ENCODE measurements at regions not wholly inside any gene's neighbourhood (a gene's known extent, or its start where the extent isn't known, plus 50 kb on each side); places are given as distances from the start of the nearest gene placed in this dataset.
"Not testable (repeated sequence)": the region's sequence is repeated elsewhere in the genome, so short reads cannot be mapped to it uniquely, and the experiment has no call there.

- Mint-ChIP-seq H3K36me3 (ENCODE audit: low read depth) (no peaks in the 10 kb centered on the region), H3K4me3 (no peak overlapping the region), H3K27ac (ENCODE audit: unreplicated experiment) (no peak overlapping the region), H3K4me1 (no peaks in the 10 kb centered on the region), H3K27me3 (ENCODE audit: low read depth) (no peaks in the 10 kb centered on the region), H3K9me3 (peaks cover 4% of the 10 kb centered on the region)
- TF ChIP-seq, protein P1, sequence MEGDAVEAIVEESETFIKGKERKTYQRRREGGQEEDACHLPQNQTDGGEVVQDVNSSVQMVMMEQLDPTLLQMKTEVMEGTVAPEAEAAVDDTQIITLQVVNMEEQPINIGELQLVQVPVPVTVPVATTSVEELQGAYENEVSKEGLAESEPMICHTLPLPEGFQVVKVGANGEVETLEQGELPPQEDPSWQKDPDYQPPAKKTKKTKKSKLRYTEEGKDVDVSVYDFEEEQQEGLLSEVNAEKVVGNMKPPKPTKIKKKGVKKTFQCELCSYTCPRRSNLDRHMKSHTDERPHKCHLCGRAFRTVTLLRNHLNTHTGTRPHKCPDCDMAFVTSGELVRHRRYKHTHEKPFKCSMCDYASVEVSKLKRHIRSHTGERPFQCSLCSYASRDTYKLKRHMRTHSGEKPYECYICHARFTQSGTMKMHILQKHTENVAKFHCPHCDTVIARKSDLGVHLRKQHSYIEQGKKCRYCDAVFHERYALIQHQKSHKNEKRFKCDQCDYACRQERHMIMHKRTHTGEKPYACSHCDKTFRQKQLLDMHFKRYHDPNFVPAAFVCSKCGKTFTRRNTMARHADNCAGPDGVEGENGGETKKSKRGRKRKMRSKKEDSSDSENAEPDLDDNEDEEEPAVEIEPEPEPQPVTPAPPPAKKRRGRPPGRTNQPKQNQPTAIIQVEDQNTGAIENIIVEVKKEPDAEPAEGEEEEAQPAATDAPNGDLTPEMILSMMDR (conservative IDR thresholded peaks at IDR 0.05): no peak
- no peak for DNase-seq (ENCODE audit: low read depth, low spot score)
Measured at GRCh38 chr4:30028826-30029225, 691.3 kb upstream of the PCDH7 start.

DNA sequence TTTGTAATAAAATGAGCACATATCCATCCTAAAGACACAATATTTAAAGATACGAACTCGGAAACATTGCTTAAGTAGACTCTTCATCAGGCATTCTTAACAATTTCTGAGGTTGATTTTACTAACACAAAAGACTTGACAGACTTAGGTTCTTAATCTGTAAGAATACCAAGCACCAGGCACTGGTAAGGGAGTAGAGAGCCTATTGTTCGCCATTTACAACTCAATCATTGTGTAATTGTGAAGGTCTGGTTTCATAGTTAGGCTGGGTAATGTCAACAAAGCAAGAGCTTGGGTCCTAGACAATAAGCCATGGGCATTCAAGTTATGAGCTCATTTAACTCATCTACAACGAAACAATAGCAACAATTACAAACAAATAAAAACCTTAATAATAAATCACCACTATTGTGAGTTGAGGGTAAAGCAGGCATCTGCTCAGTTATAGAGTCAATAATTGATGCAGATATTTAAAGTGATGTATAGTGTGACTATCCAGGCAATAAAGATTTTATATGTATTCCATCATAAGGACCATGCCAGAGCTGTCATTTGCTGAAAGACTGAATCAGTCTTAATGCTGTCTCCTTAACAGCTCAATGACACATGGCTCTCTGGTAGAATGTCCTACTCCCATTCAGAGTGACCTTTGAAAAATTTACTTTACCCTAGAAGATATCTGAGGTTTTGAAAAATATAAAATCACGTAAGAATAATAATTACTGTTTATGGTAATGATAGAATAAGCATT, 664.0 kb upstream of the PCDH7 start:
- Mint-ChIP-seq H3K36me3 (ENCODE audit: low read depth) (no peaks in the 10 kb centered on the region), H3K9me3 (no peaks in the 10 kb centered on the region), H3K27me3 (ENCODE audit: low read depth) (no peaks in the 10 kb centered on the region), H3K4me3 (no peak overlapping the region), H3K27ac (ENCODE audit: unreplicated experiment) (no peak overlapping the region), H3K4me1 (no peaks in the 10 kb centered on the region)
- no peak for DNase-seq (ENCODE audit: low read depth, low spot score)
- TF ChIP-seq, protein P1 (conservative IDR thresholded peaks at IDR 0.05): no peak

DNA sequence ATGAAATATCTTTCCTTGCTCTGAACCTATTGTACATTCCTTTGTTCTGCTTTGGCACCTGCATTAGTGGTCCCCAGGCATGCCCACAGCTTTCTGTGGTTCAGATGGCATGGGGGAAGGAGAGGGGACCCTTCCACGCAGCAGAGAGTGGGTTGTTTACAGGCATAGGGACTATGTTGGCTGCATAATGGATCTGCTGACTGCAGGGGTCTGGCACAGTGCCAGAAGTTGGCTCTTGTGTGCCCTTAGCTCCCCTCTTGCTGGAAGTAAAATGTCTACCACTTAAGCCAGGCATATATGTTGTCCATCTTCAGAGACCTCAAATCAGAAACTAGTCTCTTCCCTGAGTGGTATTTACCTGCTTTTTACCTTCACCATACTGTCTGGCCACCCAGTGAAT, 651.9 kb upstream of the PCDH7 start:
- no peak overlapping the region for H3K4me3 Mint-ChIP-seq
- no peaks in the 10 kb centered on the region for H3K27me3 Mint-ChIP-seq (ENCODE audit: low read depth)
- DNase-seq (ENCODE audit: low read depth, low spot score): no peak
- H3K36me3 Mint-ChIP-seq (ENCODE audit: low read depth): no peaks in the 10 kb centered on the region
- TF ChIP-seq, protein P1 (conservative IDR thresholded peaks at IDR 0.05): no peak
- H3K27ac Mint-ChIP-seq (ENCODE audit: unreplicated experiment): no peak overlapping the region
- no peaks in the 10 kb centered on the region for H3K9me3 Mint-ChIP-seq
- no peaks in the 10 kb centered on the region for H3K4me1 Mint-ChIP-seq

GRCh38 chr4:30073011-30073710, 647.0 kb upstream of the PCDH7 start:
- Mint-ChIP-seq H3K4me1 (no peaks in the 10 kb centered on the region), H3K9me3 (peaks cover 7% of the 10 kb centered on the region), H3K27ac (ENCODE audit: unreplicated experiment) (peak overlapping the region; percentile 40), H3K27me3 (ENCODE audit: low read depth) (no peaks in the 10 kb centered on the region), H3K4me3 (no peak overlapping the region), H3K36me3 (ENCODE audit: low read depth) (no peaks in the 10 kb centered on the region)
- TF ChIP-seq, protein P1 (conservative IDR thresholded peaks at IDR 0.05): no peak
- no peak for DNase-seq (ENCODE audit: low read depth, low spot score)

- not testable (repeated sequence) for H3K27ac Mint-ChIP-seq (ENCODE audit: unreplicated experiment); H3K36me3 Mint-ChIP-seq (ENCODE audit: low read depth); H3K27me3 Mint-ChIP-seq (ENCODE audit: low read depth); H3K4me3 Mint-ChIP-seq; H3K9me3 Mint-ChIP-seq; DNase-seq (ENCODE audit: low read depth, low spot score); H3K4me1 Mint-ChIP-seq
Measured at GRCh38 chr4:30092420-30093128, 627.6 kb upstream of the PCDH7 start.
